OCI-LY1 (cell line): ENCODE measurements at regions not wholly inside any gene's neighbourhood (a gene's known extent, or its start where the extent isn't known, plus 50 kb on each side); places are given as distances from the start of the nearest gene placed in this dataset.

Experiments used
- H2AFZ ChIP-seq: fragments of 200-600 bp; sonication (generic), shearing (Covaris generic); 2 replicates; pipeline ENCODE4 v1.6.0; 2014; ENCODE audit warnings: antibody characterized with exemption, mild to moderate bottlenecking, low read length
- H3F3A ChIP-seq: fragments of 200-600 bp; sonication (generic), shearing (Covaris generic); 2 replicates; pipeline ENCODE4 v1.6.0; 2014; ENCODE audit warnings: mild to moderate bottlenecking, antibody characterized with exemption, low read length, moderate library complexity; ENCODE audit not compliant: insufficient read depth
- H3K27ac ChIP-seq: fragments of 200-600 bp; sonication (generic); 2 replicates; pipeline ENCODE4 v1.5.1; 2014; ENCODE audit warnings: low read length, mixed run types, mild to moderate bottlenecking, low read depth; ENCODE audit not compliant: poor library complexity, severe bottlenecking
- H3K27me3 ChIP-seq: fragments of 200-600 bp; sonication (generic); 2 replicates; pipeline ENCODE4 v1.6.0; 2014; ENCODE audit warnings: antibody characterized with exemption, mild to moderate bottlenecking, low read length, moderate library complexity; ENCODE audit not compliant: insufficient read depth
- H3K36me3 ChIP-seq: fragments of 200-600 bp; sonication (generic); 2 replicates; pipeline ENCODE4 v1.6.1; 2014; ENCODE audit warnings: mild to moderate bottlenecking, antibody characterized with exemption, low read length, moderate library complexity, mixed read lengths; ENCODE audit not compliant: insufficient read depth
- H3K4me1 ChIP-seq: fragments of 200-600 bp; sonication (generic); 2 replicates; pipeline ENCODE4 v1.5.1; 2014; ENCODE audit warnings: mild to moderate bottlenecking, low read length, moderate library complexity; ENCODE audit not compliant: insufficient read depth, severe bottlenecking
- H3K4me2 ChIP-seq: fragments of 200-600 bp; sonication (generic), shearing (Covaris generic); 2 replicates; pipeline ENCODE4 v1.6.1; 2014; ENCODE audit warnings: low read length
- H3K4me3 ChIP-seq: fragments of 200-600 bp; sonication (generic); 2 replicates; pipeline ENCODE4 v1.5.1; 2014; ENCODE audit warnings: low read length, low read depth, mild to moderate bottlenecking, mixed read lengths; ENCODE audit not compliant: poor library complexity, severe bottlenecking
- H3K79me2 ChIP-seq: fragments of 200-600 bp; shearing (Covaris generic); 2 replicates; pipeline ENCODE4 v1.6.1; 2016; ENCODE audit warnings: mixed run types, low read length, mixed read lengths; ENCODE audit not compliant: insufficient read depth
- H3K9ac ChIP-seq: fragments of 200-600 bp; sonication (generic), shearing (Covaris generic); 2 replicates; pipeline ENCODE4 v1.6.1; 2014; ENCODE audit warnings: mild to moderate bottlenecking, low read length, mixed read lengths
- H3K9me2 ChIP-seq: fragments of 200-600 bp; sonication (generic), shearing (Covaris generic); 2 replicates; pipeline ENCODE4 v1.6.1; 2014; ENCODE audit warnings: low read depth, mild to moderate bottlenecking, low read length, mixed read lengths
- H3K9me3 ChIP-seq: fragments of 200-600 bp; shearing (Covaris generic); 2 replicates; pipeline ENCODE4 v1.6.1; 2014; ENCODE audit warnings: low read length, mixed read lengths
- H4K20me1 ChIP-seq: fragments of 200-600 bp; sonication (generic), shearing (Covaris generic); 2 replicates; pipeline ENCODE4 v1.6.0; 2016; ENCODE audit warnings: mild to moderate bottlenecking, low read length; ENCODE audit not compliant: insufficient read depth
- EZH2 ChIP-seq: fragments of 200-600 bp; sonication (generic), shearing (Covaris generic); IDR thresholded peaks from 2 replicates; pipeline ENCODE4 v1.8.0; 2017; ENCODE audit warnings: borderline replicate concordance, mixed run types, mild to moderate bottlenecking, antibody characterized with exemption, low read length, moderate library complexity, mixed read lengths
- TF ChIP-seq, protein P1 (sequence below): fragments of 200-600 bp; sonication (generic), shearing (Covaris generic); IDR thresholded peaks from 2 replicates; pipeline ENCODE4 v1.5.1; 2017; ENCODE audit warnings: mild to moderate bottlenecking, antibody characterized with exemption, low read length, moderate library complexity, mixed read lengths

DNA sequence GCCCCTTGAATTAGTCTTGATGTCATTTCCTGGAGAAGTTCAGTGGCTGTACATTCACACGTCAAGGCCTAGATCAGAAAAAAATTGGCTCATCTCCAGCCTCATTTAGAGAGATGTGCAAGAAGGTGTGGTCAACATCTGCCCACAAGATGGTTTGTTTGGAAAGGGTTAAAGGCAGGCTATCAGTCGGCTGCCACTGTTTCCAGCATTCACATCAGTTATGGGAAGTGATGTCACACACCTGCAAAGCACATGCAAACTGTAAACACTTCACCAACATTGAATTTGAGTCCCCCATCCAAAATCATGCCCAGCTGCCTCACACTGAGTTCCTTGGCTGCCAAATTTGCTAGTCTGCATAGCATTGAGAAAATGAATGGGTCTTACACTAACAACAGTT is 498.3 kb upstream of the INTU start:
- H4K20me1 ChIP-seq: no peaks in the 10 kb centered on the region
- H3K4me2 ChIP-seq: no peak overlapping the region
- H3K9me2 ChIP-seq: no peaks in the 10 kb centered on the region
- no peaks in the 10 kb centered on the region for H3K27me3 ChIP-seq
- no peaks in the 10 kb centered on the region for H3K4me1 ChIP-seq
- no peak overlapping the region for H3K9ac ChIP-seq
- H3K9me3 ChIP-seq: no peaks in the 10 kb centered on the region
- no peaks in the 10 kb centered on the region for H3K79me2 ChIP-seq
- no peak overlapping the region for H2AFZ ChIP-seq
- no peak overlapping the region for H3K27ac ChIP-seq
- H3K4me3 ChIP-seq: no peak overlapping the region
- no peaks in the 10 kb centered on the region for H3F3A ChIP-seq
- TF ChIP-seq, protein P1, sequence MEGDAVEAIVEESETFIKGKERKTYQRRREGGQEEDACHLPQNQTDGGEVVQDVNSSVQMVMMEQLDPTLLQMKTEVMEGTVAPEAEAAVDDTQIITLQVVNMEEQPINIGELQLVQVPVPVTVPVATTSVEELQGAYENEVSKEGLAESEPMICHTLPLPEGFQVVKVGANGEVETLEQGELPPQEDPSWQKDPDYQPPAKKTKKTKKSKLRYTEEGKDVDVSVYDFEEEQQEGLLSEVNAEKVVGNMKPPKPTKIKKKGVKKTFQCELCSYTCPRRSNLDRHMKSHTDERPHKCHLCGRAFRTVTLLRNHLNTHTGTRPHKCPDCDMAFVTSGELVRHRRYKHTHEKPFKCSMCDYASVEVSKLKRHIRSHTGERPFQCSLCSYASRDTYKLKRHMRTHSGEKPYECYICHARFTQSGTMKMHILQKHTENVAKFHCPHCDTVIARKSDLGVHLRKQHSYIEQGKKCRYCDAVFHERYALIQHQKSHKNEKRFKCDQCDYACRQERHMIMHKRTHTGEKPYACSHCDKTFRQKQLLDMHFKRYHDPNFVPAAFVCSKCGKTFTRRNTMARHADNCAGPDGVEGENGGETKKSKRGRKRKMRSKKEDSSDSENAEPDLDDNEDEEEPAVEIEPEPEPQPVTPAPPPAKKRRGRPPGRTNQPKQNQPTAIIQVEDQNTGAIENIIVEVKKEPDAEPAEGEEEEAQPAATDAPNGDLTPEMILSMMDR: no peak
- TF ChIP-seq EZH2: no peak
- no peaks in the 10 kb centered on the region for H3K36me3 ChIP-seq

DNA sequence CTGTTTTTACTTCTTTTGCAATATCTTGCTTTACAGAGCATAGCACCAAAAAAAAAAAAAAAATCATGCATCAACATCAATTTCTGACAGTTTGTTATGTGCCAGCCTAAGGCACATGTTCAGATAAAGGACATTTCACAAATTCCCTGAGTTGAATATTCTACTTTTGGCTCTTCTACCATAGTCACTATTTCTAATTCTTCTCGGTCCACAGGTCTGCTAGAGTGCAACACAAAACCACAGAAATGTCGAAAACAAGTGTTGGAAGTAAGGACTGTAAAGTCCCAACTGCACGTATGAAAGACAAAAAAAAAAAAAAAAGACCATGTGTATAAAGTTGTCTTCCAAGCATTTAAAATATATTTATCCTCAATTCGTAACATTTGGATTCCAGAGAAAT is 494.2 kb upstream of the INTU start:
- H2AFZ ChIP-seq: no peak overlapping the region
- H3K36me3 ChIP-seq: no peaks in the 10 kb centered on the region
- H3K4me1 ChIP-seq: no peaks in the 10 kb centered on the region
- H3F3A ChIP-seq: no peaks in the 10 kb centered on the region
- H3K4me3 ChIP-seq: no peak overlapping the region
- no peaks in the 10 kb centered on the region for H3K27me3 ChIP-seq
- H3K9me2 ChIP-seq: no peaks in the 10 kb centered on the region
- TF ChIP-seq, protein P1: no peak
- no peak for TF ChIP-seq EZH2
- H3K9me3 ChIP-seq: no peaks in the 10 kb centered on the region
- H4K20me1 ChIP-seq: no peaks in the 10 kb centered on the region
- H3K27ac ChIP-seq: no peak overlapping the region
- no peak overlapping the region for H3K9ac ChIP-seq
- H3K4me2 ChIP-seq: no peak overlapping the region
- H3K79me2 ChIP-seq: no peaks in the 10 kb centered on the region

DNA sequence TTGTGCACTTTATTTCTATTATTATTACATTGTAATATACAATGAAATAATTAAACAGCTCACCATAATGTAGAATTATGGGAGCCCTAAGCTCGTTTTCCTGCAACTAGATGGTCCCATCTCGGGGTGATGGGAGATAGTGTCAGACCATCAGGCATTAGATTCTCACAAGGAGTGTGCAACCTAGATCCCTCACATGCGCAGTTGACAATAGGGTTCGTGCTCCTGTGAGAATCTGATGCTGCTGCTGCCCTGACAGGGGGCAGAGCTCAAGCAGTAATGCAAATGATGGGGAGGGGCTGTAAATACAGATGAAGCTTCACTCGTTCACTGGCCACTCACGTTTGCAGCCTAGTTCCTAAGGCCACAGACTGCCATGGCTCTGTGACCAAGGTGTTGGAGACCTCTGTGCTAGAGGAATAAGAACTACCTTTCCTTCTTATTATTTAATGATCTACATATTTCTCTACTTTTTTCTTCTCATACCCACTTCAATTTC is 492.9 kb upstream of the INTU start:
- no peak for TF ChIP-seq EZH2
- TF ChIP-seq, protein P1: no peak
- H3K4me2 ChIP-seq: no peak overlapping the region

More for the DNA sequence above, 492.9 kb upstream of the INTU start:
- no peaks in the 10 kb centered on the region for H3K36me3 ChIP-seq
- no peaks in the 10 kb centered on the region for H3K9me2 ChIP-seq
- no peak overlapping the region for H3K27ac ChIP-seq
- no peak overlapping the region for H2AFZ ChIP-seq
- H3K9me3 ChIP-seq: no peaks in the 10 kb centered on the region
- no peaks in the 10 kb centered on the region for H3F3A ChIP-seq
- H3K79me2 ChIP-seq: no peaks in the 10 kb centered on the region
- H3K4me3 ChIP-seq: no peak overlapping the region
- no peaks in the 10 kb centered on the region for H3K4me1 ChIP-seq
- H3K9ac ChIP-seq: no peak overlapping the region
- no peaks in the 10 kb centered on the region for H3K27me3 ChIP-seq
- H4K20me1 ChIP-seq: no peaks in the 10 kb centered on the region
